IMR-90 (cell line): ENCODE measurements at regions not wholly inside any gene's neighbourhood (a gene's known extent, or its start where the extent isn't known, plus 50 kb on each side); places are given as distances from the start of the nearest gene placed in this dataset.

Source experiments
- ATAC-seq: fragments of 200-7000 bp; cut with Tn5 transposase; 2 replicates; pipeline ENCODE4 v1.9.1; 2020; ENCODE audit warnings: low read depth, mild to moderate bottlenecking, moderate library complexity
- BruUV-seq: library from RNA; stranded (reverse); fragments of 400-500 nt; replicated peaks from 2 replicates; lab custom pipeline; 2021; lab: Mats Ljungman, UMichigan
- CTCF ChIA-PET: fragments of 300-600 bp; formaldehyde crosslinking; extraction: SDS; loops from one replicate; lab custom pipeline; 2021; ENCODE audit warnings: antibody characterized with exemption; lab: Yijun Ruan, JAX
- POLR2A ChIA-PET: fragments of 300-600 bp; sonication (Branson Sonifier 250); formaldehyde crosslinking; loops from one replicate; lab custom pipeline; 2022; ENCODE audit warnings: antibody characterized with exemption; ENCODE audit not compliant: unreplicated experiment; lab: Charles Lee
- DNase-seq: peaks from one replicate; pipeline ENCODE4 v3.0.0; 2013
- H2AFZ ChIP-seq: replicated peaks from 2 replicates; pipeline ENCODE3; 2013; ENCODE audit warnings: low read length, mild to moderate bottlenecking; ENCODE audit not compliant: poor library complexity
- H2AK5ac ChIP-seq: 2 replicates; pipeline ENCODE4 v1.6.1; 2013; ENCODE audit warnings: low read depth, low read length, inconsistent platforms
- H2AK9ac ChIP-seq: replicated peaks from 2 replicates; pipeline ENCODE3; 2013; ENCODE audit warnings: mild to moderate bottlenecking, low read depth, low read length, moderate library complexity; ENCODE audit not compliant: poor library complexity
- H2BK120ac ChIP-seq: 2 replicates; pipeline ENCODE4 v1.6.1; 2013; ENCODE audit warnings: low read depth, low read length, inconsistent platforms
- H2BK15ac ChIP-seq: 3 replicates; pipeline ENCODE4 v1.6.1; 2013; ENCODE audit warnings: low read depth, low read length, inconsistent platforms
- H2BK20ac ChIP-seq: 2 replicates; pipeline ENCODE4 v1.6.1; 2013; ENCODE audit warnings: low read depth, mild to moderate bottlenecking, inconsistent platforms, low read length, moderate library complexity
- H2BK5ac ChIP-seq: 2 replicates; pipeline ENCODE4 v1.6.1; 2013; ENCODE audit warnings: mild to moderate bottlenecking, low read depth, low read length, inconsistent platforms; ENCODE audit not compliant: poor library complexity, severe bottlenecking
- H3K14ac ChIP-seq: replicated peaks from 2 replicates; pipeline ENCODE4 v1.6.1; 2013; ENCODE audit warnings: low read depth, low read length, inconsistent platforms
- H3K18ac ChIP-seq: 2 replicates; pipeline ENCODE4 v1.6.1; 2013; ENCODE audit warnings: low read depth, low read length, control low read depth
- H3K23ac ChIP-seq: 2 replicates; pipeline ENCODE4 v1.6.1; 2013; ENCODE audit warnings: low read depth, low read length, inconsistent platforms
- H3K27ac ChIP-seq: 2 replicates; pipeline ENCODE4 v1.5.1; 2013; ENCODE audit warnings: mild to moderate bottlenecking, control low read depth, low read length; ENCODE audit not compliant: insufficient read depth
- H3K27me3 ChIP-seq: 2 replicates; pipeline ENCODE4 v1.6.1; 2013; ENCODE audit warnings: low read length; ENCODE audit not compliant: control insufficient read depth, insufficient read depth
- H3K36me3 ChIP-seq: 2 replicates; pipeline ENCODE4 v1.6.1; 2013; ENCODE audit warnings: low read length, mixed read lengths; ENCODE audit not compliant: control insufficient read depth, insufficient read depth
- H3K4ac ChIP-seq: 2 replicates; pipeline ENCODE4 v1.6.1; 2013; ENCODE audit warnings: low read depth, low read length, inconsistent platforms
- H3K4me1 ChIP-seq: 2 replicates; pipeline ENCODE4 v1.6.1; 2013; ENCODE audit warnings: low read length, mixed read lengths; ENCODE audit not compliant: control insufficient read depth, insufficient read depth
- H3K4me2 ChIP-seq: 2 replicates; pipeline ENCODE4 v1.6.1; 2013; ENCODE audit warnings: low read depth, mild to moderate bottlenecking, control low read depth, low read length, moderate library complexity
- H3K4me3 ChIP-seq: 2 replicates; pipeline ENCODE4 v1.5.1; 2013; ENCODE audit warnings: low read depth, mild to moderate bottlenecking, control low read depth, low read length, moderate library complexity; ENCODE audit not compliant: insufficient read depth
- H3K56ac ChIP-seq: 2 replicates; pipeline ENCODE4 v1.6.1; 2013; ENCODE audit warnings: low read length, inconsistent platforms; ENCODE audit not compliant: insufficient read depth; ENCODE audit errors: extremely low read depth
- H3K79me1 ChIP-seq, 2 experiments: 2 replicates each; pipeline ENCODE4 v1.6.1; 2013; ENCODE audit warnings: low read length in 2 of 2, inconsistent platforms in 1 of 2, low read depth in 1 of 2
- H3K9ac ChIP-seq: 2 replicates; pipeline ENCODE4 v1.6.1; 2013; ENCODE audit warnings: low read depth, low read length, control low read depth
- H3K9me1 ChIP-seq: 2 replicates; pipeline ENCODE4 v1.6.1; 2013; ENCODE audit warnings: low read length, inconsistent platforms; ENCODE audit not compliant: insufficient read depth
- H3K9me3 ChIP-seq: 2 replicates; pipeline ENCODE4 v1.6.1; 2013; ENCODE audit warnings: low read length; ENCODE audit not compliant: control insufficient read depth, insufficient read depth
- H4K20me1 ChIP-seq: 2 replicates; pipeline ENCODE4 v1.6.1; 2013; ENCODE audit warnings: low read length, inconsistent platforms; ENCODE audit not compliant: insufficient read depth
- H4K5ac ChIP-seq: 2 replicates; pipeline ENCODE4 v1.6.1; 2013; ENCODE audit warnings: mild to moderate bottlenecking, low read depth, low read length, control low read depth
- H4K8ac ChIP-seq, 2 experiments: 2 replicates each; pipeline ENCODE4 v1.6.1; 2013; ENCODE audit warnings: low read depth in 2 of 2, low read length in 2 of 2, control low read depth in 1 of 2, inconsistent platforms in 1 of 2
- H4K91ac ChIP-seq: 2 replicates; pipeline ENCODE4 v1.6.1; 2013; ENCODE audit warnings: low read depth, low read length, inconsistent platforms; ENCODE audit not compliant: insufficient read depth
- CHD1 ChIP-seq: IDR thresholded peaks from 2 replicates; pipeline ENCODE4 v1.6.1; 2012; ENCODE audit warnings: low read depth, low read length, improper control_type of control experiment
- CTCF ChIP-seq: conservative IDR thresholded peaks from 2 replicates; pipeline ENCODE4 v1.5.1; 2012; ENCODE audit warnings: mild to moderate bottlenecking, low read depth, low read length, improper control_type of control experiment
- NFE2L2 ChIP-seq: fragments of 150-350 bp; IDR thresholded peaks from 2 replicates; pipeline ENCODE4 v1.6.1; 2016; ENCODE audit warnings: low read depth, mild to moderate bottlenecking, low read length
- WGBS, 2 experiments: methylation state at CpG; one replicate each; pipeline versions ENCODE4 v1.1.5 to v1.1.7; 2013; ENCODE audit warnings: missing lambda C conversion rate in 2 of 2; ENCODE audit not compliant: insufficient read length in 1 of 2; ENCODE audit errors: extremely low coverage in 2 of 2; 5-methylcytosine and 5-hydroxymethylcytosine counted together
- dilution Hi-C: fragments of 300-500 bp; cut with HindIII; formaldehyde crosslinking; loops from one replicate; pipeline ENCODE4 v1.14.3; 2018; ENCODE audit warnings: low sequenced_read_pairs; ENCODE audit not compliant: unreplicated experiment
- in situ Hi-C: fragments of 300-500 bp; cut with MboI; formaldehyde crosslinking; loops from 3 replicates; pipeline ENCODE4 v1.14.3; 2019; ENCODE audit warnings: low sequenced_read_pairs, inconsistent platforms, mixed read lengths
- intact Hi-C: fragments of 100-400 bp; cut with micrococcal nuclease; formaldehyde crosslinking; loops from 2 replicates; pipeline ENCODE4 v1.10.0; 2022

DNA sequence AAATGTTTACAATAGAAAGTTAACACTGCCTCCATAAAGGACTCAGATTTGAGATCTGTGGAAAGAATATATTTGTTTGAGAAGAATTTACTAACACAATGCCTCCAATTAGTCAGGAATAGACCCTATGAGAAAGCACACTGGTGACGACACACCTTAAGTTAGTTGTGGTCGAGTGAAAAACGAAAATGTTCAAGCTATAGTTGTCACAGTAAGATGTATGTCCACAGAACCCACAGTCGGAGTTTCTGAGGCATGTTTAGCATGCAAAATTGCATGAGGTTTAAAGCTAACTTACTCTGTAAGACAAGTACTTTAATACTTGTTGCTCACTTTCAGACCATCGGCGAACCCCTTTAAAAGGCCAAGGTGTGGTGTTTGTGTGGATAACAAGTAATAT is 69.9 kb upstream of the SIPA1L2 start:
- no peak for ATAC-seq
- ChIA-PET CTCF (no interaction called here), POLR2A (no interaction called here)
- in situ Hi-C loops (no loop called here), intact Hi-C loops (no loop called here), dilution Hi-C loops (no loop called here)
- no TSS peak for BruUV-seq
- no peak overlapping the region for H2AK9ac ChIP-seq
- H3K14ac ChIP-seq: no peak overlapping the region
- no peak overlapping the region for H3K23ac ChIP-seq
- no peak overlapping the region for H3K27ac ChIP-seq
- no peak overlapping the region for H3K4ac ChIP-seq
- H3K4me3 ChIP-seq: no peak overlapping the region
- H3K79me1 ChIP-seq: no peaks in the 10 kb centered on the region
- H2BK120ac ChIP-seq: no peak overlapping the region
- no peaks in the 10 kb centered on the region for H3K9me3 ChIP-seq
- H3K4me1 ChIP-seq: peaks cover 6% of the 10 kb centered on the region
- H3K56ac ChIP-seq: no peak overlapping the region
- no peak overlapping the region for H2BK15ac ChIP-seq
- H4K5ac ChIP-seq: no peak overlapping the region
- TF ChIP-seq CHD1: no peak
- no peak for TF ChIP-seq NFE2L2
- TF ChIP-seq CTCF: no peak
- no peak overlapping the region for H2BK5ac ChIP-seq
- H2BK20ac ChIP-seq: no peak overlapping the region
- no peaks in the 10 kb centered on the region; the same call in 1 of the 2 replicates for H3K9me1 ChIP-seq
- peaks cover 3% of the 10 kb centered on the region; the same call in 1 of the 2 replicates for H3K27me3 ChIP-seq
- no peak overlapping the region for H4K91ac ChIP-seq
- no peak overlapping the region for H2AK5ac ChIP-seq
- H3K18ac ChIP-seq: no peak overlapping the region
- WGBS, 2 experiments: no CpG with 5 or more reads among the region's 6 CpGs
- H4K8ac ChIP-seq: no peak overlapping the region
- no peak overlapping the region for H3K4me2 ChIP-seq
- H4K20me1 ChIP-seq: no peaks in the 10 kb centered on the region
- no peak overlapping the region for H3K9ac ChIP-seq
- DNase-seq: no peak
- H2AFZ ChIP-seq: no peak overlapping the region
- no peaks in the 10 kb centered on the region for H3K36me3 ChIP-seq
